Ovary (tissue), 3 donors: ENCODE measurements at regions not wholly inside any gene's neighbourhood (a gene's known extent, or its start where the extent isn't known, plus 50 kb on each side); places are given as distances from the start of the nearest gene placed in this dataset.

ENCODE experiments used
- CTCF ChIP-seq, 3 donors: fragments of 450-650 bp in 2 of 3; fragments of 200-600 bp in 1 of 3; IDR thresholded peaks; one replicate each; pipeline versions ENCODE4 v1.5.1 to v1.8.0; 2016 to 2022; ENCODE audit warnings: antibody characterized with exemption in 3 of 3, mild to moderate bottlenecking in 1 of 3
- EP300 ChIP-seq: sonication (generic); formaldehyde crosslinking; IDR thresholded peaks from one replicate; pipeline ENCODE4 v1.6.1; 2017; ENCODE audit warnings: antibody characterized with exemption
- POLR2A ChIP-seq: fragments of 450-650 bp; IDR thresholded peaks from one replicate; pipeline ENCODE4 v1.6.1; 2017; ENCODE audit warnings: antibody characterized with exemption, mild to moderate bottlenecking, moderate library complexity
- donor health status: DM: no; HTN: no; CAD: no.

- TF ChIP-seq CTCF (IDR thresholded peaks at IDR 0.05) (no peak), POLR2A (no peak), EP300 (no peak)
Observed at GRCh38 chr6:141790921-141791320, 341.8 kb upstream of the GJE1 start.
